GM21723 (cell line): ENCODE measurements at regions not wholly inside any gene's neighbourhood (a gene's known extent, or its start where the extent isn't known, plus 50 kb on each side); places are given as distances from the start of the nearest gene placed in this dataset.
"Not testable (repeated sequence)": the region's sequence is repeated elsewhere in the genome, so short reads cannot be mapped to it uniquely, and the experiment has no call there.

Experiments
- ATAC-seq: cut with Tn5 transposase; IDR thresholded peaks from one replicate; pipeline ENCODE4 v1.9.1; 2021; ENCODE audit warnings: mild to moderate bottlenecking, moderate library complexity; ENCODE audit not compliant: unreplicated experiment

DNA sequence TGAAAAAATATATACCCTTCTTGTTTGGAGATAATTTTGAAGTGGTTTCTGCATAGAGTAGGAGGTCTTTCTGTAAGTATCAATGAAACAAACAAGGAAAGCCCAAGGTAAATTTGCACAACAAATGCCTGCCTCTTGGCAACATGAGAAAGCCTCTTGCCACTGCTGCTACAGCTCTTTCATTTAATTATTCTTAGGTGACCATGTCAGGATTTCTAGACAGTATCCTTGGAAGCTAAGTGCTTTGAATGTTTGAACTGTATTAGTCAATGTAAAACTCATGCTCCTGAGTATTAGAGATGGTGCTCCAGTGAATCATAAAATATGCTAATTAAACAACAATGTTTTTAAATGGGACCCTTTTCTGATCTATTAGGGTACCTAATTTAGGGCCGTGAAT is 81.2 kb upstream of the ITGB1 start:
- ATAC-seq = no peak

DNA sequence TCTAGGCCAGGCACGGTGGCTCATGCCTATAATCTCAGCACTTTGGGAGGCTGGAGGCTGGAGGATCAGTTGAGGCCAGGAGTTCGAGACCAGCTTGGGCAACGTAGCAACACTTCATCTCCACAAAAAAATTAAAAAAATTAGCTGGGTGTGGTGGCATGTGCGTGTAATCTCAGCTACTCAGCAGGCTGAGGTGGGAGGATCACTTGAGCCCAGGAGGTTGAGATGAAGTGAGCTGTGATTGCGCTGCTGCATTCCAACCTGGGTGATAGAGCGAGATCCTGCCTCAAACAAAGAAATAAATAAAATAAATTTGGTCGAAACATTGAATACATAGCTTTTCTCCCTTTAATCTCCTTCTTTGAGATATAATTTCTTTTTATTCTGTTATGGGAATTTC is 80.6 kb upstream of the ITGB1 start:
- ATAC-seq = no peak

DNA sequence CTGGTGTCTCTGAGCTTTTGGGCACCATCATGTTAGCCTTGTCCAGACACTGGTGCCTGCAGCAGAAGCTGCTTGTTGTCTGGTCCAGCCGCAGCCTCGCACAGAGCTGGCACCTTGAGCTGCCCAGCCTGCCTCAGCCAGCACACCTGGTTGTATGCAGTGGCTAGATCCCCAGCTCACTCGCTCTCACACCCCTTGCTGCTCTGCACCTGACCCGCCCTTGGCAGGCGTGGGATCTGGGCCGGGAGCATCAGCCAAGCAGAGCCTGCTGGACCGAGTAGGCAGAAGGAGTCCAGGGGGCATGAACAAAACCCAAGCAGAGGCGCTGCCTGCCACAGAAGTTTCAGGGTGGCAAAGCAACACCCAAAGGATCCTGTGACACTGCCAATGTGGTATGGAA is 79.7 kb upstream of the ITGB1 start:
- no peak for ATAC-seq

- ATAC-seq = no peak
Measured at GRCh38 chr10:33036670-33037069, 78.6 kb upstream of the ITGB1 start.

- no peak for ATAC-seq
Measured at GRCh38 chr10:33035411-33035810, 77.4 kb upstream of the ITGB1 start.

- ATAC-seq = no peak
Measured at GRCh38 chr10:33034931-33035330, 76.9 kb upstream of the ITGB1 start.

DNA sequence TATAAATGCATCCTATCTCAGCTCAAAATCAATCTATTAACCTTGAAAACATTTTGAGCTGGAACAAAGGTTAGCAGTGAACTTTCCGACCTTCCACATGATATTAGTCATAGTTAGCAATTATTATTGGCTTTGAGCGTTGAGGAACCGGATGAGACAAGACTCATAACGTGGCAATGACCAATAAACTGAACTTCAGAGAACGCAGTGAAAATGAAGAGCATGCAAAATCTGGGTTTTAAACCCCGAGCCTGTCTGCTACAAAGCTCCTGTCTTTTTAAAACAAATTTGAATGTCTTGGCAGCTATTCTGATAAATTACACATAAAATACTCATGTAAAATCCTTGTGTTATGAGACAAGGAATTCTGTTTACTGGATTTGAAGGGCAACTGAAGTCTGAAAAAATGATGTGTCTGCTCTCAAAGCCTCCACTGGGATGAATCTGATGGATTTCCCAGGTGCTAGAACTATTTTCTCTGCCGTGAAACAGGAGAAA is 74.7 kb upstream of the ITGB1 start:
- no peak for ATAC-seq

- no peak for ATAC-seq
Measured at GRCh38 chr10:33031815-33032653, 74.0 kb upstream of the ITGB1 start.

DNA sequence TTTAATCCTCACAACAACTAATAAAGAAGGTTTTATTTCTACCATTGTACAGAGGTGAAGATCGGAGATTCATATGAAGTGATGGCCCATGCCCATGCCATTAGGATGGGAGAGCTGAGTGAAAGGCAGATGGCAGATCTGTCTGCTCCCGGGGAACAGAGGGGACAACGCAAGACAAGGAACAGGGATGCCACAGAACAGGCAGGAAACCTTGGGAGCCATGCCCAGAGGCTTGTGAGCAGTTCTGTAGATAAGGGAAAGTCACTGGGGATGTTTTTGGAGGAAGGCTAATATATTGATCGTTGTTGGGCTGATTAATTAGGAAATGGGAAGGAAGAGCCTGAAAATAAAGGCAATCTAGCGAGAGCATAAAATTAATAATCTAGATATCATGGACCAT is 73.1 kb upstream of the ITGB1 start:
- ATAC-seq = no peak

DNA sequence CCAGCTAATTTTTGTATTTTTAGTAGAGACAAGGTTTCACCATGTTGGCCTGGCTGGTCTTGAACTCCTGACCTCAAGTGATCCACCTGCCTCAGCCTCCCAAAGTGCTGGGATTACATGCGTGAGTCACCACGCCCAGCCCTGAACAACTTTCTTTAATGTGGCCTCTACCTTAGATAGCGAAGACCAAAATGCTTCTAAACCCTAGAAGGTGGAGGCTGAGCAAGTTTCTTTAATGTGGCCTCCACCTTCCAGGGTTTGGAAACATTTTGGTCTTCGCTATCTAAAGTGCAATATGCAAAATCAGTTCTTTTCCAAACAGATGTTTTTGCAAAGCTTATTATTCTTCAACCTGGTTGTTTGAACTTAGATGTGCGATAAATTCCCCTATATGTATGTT is 70.5 kb upstream of the ITGB1 start:
- ATAC-seq = not testable (repeated sequence)

GRCh38 chr10:33027088-33027487 is 69.1 kb upstream of the ITGB1 start:
- ATAC-seq = no peak

GRCh38 chr10:33026422-33026821 is 68.4 kb upstream of the ITGB1 start:
- no peak for ATAC-seq

- ATAC-seq = no peak
Measured at GRCh38 chr10:33025910-33026309, 67.9 kb upstream of the ITGB1 start.

DNA sequence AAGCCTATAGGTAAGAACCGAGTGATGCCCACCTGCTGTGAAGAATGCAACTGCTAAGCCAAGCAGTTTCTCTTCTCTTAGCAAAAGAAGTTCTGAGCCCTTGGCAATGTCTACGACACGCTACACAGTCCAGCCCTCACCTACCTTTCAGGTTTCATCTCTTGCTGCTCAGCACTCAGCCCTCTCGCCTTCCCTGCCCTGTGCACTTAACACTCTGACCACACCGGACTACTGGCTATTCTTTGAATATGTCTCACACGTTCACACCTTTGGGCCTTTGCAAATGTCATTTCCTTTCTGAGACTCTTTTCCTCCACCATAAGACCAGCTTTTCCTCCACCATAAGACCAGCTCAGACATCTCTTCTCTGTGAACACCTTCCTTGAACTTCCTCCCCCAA is 67.0 kb upstream of the ITGB1 start:
- no peak for ATAC-seq

GRCh38 chr10:33022691-33023090 is 64.7 kb upstream of the ITGB1 start:
- ATAC-seq = no peak

DNA sequence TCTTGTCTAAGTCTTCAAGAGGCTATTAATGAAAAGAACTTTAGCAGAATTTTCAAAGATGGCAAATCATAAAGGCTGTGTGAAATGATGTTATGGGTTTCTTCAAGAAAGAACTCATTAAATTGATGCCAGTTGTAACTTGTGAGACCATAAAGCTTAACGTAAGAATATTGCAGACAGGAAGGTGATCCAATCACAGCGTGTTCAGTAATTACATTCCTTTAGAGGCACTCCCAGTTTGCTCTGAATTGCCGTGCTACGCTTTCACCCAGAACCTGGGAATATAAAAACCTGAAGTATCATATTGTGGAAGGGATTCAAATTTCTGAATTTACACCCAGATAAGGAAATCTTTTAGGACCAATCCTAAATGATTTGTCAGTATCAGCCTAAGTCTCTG is 64.1 kb upstream of the ITGB1 start:
- ATAC-seq = no peak

GRCh38 chr10:33016988-33017387 is 59.0 kb upstream of the ITGB1 start:
- ATAC-seq = no peak

- no peak for ATAC-seq
Measured at GRCh38 chr10:33015761-33016547, 57.9 kb upstream of the ITGB1 start.

DNA sequence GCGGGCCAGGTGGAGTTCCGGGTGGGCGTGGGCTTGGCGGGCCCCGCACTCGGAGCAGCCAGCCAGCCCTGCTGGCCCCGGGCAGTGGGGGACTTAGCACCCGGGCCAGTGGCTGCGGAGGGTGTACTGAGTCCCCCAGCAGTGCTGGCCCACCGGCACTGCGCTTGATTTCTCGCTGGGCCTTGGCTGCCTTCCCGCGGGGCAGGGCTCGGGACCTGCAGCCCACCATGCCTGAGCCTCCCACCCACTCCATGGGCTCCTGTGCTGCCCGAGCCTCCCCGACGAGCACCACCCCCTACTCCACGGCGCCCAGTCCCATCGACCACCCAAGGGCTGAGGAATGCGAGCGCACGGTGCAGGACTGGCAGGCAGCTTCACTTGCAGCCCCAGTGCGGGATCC is 55.3 kb upstream of the ITGB1 start:
- not testable (repeated sequence) for ATAC-seq

- ATAC-seq = no peak
Measured at GRCh38 chr10:33012306-33012705, 54.3 kb upstream of the ITGB1 start.

- no peak for ATAC-seq
Measured at GRCh38 chr10:33010132-33011037, 52.4 kb upstream of the ITGB1 start.
